NCI-H128 (cell line): ENCODE measurements at regions not wholly inside any gene's neighbourhood (a gene's known extent, or its start where the extent isn't known, plus 50 kb on each side); places are given as distances from the start of the nearest gene placed in this dataset.
A peak's percentile ranks its signal among the peaks of the same experiment; 100 is the strongest.

Experiments
- DNase-seq: peaks from one replicate; lab custom pipeline; 2025; ENCODE audit not compliant: unreplicated experiment; lab: John Stamatoyannopoulos, UW

DNA sequence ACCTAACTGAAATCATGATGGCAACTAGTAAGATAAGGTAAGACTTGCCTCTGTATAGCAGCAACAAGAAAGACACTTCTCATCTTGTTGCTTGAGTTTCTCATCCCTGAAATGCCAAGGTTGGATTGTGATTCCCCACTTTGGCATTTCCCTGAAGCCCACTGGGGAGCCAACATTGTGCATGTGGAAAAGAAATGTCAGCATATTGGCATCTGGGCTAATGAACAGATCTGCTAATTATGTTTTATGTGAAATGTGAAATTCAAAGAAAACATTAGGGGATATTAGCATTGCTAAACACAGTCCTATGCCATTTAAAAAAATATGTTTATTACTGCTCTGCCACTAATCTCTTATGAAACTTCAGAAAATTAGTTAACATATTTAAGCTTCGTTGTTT, 126.3 kb upstream of the PCSK2 start:
- no peak for DNase-seq

DNA sequence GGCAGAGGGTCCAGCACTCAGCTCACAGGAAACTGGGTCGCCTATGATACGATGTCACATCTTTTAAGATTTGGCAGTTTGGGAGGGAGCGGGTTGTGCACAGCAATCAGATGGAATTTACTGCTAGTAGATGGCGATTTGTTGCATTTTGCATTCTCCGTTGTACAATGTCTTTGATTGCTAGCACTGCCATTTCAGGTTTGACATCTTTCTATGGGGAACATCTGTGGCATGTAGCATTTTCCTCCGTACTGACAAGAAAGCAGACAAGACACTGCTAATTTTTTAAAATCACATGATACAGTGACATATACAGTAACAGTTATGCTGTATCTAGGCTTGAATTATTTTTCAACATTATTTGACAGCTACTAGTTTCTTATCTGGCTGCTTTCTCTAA, 119.7 kb upstream of the PCSK2 start:
- DNase-seq: no peak

DNA sequence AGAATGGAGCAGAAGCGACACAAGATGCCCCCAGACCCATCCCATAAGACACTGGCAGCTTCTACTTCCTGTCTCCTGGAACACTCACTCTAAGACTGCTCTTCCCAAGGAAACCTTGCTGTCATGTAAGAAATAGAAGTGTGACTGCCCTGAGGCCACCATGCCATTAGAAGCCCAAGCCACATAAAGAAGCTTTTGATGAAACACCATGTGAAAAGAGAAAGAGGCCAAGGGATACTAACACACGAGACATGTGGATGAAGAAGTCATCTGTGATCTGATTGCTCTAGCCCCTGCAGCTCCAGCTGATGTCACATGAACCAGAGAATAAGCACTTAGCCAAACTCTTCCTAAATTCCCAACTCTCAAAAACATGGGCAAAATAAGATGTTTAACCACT, 117.9 kb upstream of the PCSK2 start:
- no peak for DNase-seq

DNA sequence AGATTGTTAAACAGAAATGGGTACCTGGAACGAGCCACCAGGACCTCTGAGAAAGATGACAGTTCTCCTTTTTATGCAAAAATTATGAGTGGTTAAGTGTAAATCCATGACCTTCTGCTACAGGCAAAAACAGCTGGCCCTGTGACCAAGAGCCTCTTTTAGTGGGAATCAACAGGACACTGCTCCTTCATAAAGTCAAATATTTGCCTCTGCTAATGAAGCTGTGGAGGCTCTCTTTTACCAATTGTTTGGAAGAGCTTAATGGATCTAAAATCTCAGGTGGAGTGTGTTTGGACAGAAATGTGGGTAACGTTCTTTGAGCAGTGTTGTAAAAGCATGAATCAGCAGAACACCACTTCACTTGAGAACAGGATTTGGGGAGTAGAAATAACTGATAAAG, 117.5 kb upstream of the PCSK2 start:
- no peak for DNase-seq

GRCh38 chr20:17128206-17128605, 98.6 kb upstream of the PCSK2 start:
- no peak for DNase-seq

- DNase-seq: no peak
Measured at GRCh38 chr20:17129089-17129488, 97.8 kb upstream of the PCSK2 start.

- DNase-seq: no peak
Measured at GRCh38 chr20:17137692-17138091, 89.1 kb upstream of the PCSK2 start.

DNA sequence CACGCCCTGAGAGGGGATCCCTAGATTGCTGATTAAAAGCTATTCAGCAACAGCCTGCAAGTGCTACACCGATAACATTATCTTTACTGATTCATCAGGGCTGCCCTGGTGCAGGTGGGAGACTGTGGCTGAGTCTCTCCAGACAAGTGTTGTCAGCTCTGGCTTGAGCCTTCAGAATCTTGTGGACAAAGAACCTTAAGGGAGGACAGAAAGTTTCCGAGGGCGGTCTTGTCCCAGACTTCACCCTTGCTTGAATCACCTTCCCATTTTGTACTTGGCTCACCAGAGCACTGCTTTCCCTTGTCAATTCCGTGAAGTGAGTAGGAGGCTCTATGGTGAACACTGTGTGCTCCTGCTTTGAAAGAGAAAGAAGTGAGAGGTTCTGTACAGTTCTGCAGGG, 88.6 kb upstream of the PCSK2 start:
- no peak for DNase-seq

DNA sequence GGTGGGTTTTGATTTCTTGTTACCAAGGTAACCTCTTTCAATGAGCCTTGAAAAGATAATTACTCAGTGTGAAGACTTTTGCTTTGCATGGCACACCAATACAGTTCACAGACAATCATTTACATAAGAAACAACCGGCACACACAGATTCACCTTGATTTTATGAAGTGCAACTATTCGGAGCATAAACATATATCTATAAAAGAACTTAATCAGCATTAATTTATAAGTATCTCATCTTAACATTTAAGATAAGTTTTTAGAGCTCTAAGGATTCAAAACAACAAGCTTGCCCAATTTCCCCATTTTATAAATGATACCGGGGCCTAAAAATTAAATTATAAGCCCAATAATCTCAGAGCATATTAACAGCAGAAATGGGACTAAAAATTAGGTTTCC, 85.9 kb upstream of the PCSK2 start:
- no peak for DNase-seq

- DNase-seq: no peak
Measured at GRCh38 chr20:17141568-17141967, 85.3 kb upstream of the PCSK2 start.

- DNase-seq: no peak
Measured at GRCh38 chr20:17142666-17143065, 84.2 kb upstream of the PCSK2 start.

DNA sequence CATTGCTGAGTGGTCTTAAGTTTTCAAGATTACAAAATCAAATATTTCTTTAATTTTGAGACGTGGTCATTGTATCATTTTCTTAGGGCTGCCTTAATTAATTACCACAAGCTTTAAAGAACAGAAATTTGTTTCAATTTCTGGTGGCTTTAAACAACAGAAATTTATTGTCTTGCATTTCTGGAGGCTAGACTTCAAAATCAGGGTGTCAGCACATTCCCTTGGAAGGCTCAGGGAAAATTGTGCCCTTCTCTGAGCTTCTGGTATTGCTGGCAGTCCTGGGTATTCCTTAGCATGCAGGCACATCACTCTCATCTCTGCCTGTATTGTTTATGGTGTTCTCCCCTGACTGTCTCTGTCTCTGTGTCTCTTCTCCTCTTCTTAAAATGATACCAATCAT, 76.0 kb upstream of the PCSK2 start:
- no peak for DNase-seq

- DNase-seq: peak; percentile 6
Measured at GRCh38 chr20:17155401-17155800, 71.4 kb upstream of the PCSK2 start.

GRCh38 chr20:17158701-17159100, 68.1 kb upstream of the PCSK2 start:
- no peak for DNase-seq

GRCh38 chr20:17161673-17162481, 65.0 kb upstream of the PCSK2 start:
- DNase-seq: no peak

- DNase-seq: no peak
Measured at GRCh38 chr20:17168026-17168612, 58.7 kb upstream of the PCSK2 start.

DNA sequence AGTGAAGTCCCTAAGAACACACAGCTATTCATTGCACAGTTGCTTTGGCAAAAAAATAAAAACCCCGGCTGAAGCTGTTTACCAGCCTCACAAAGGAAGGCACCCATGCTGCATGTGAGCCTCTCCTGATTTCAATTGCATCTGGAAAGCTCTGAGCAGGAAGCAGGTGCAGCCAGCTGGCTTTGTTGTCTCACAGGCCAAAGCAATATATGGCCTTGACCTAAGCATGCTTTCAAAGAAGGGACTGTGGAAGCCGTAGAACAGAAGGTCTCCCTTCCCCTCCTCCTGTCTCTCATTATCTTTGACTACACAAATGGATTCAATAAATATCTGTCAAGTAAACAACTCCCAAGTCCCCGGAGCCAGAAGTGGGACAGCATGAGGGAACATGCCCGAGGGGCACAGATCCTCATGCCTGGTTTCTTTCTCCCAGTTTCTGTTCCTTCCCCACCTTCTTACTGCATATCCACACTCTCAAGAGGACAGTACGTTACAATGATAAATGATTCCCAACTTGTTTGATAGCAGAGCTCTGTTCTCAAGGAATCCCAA, 57.2 kb upstream of the PCSK2 start:
- DNase-seq: peak; percentile 52

DNA sequence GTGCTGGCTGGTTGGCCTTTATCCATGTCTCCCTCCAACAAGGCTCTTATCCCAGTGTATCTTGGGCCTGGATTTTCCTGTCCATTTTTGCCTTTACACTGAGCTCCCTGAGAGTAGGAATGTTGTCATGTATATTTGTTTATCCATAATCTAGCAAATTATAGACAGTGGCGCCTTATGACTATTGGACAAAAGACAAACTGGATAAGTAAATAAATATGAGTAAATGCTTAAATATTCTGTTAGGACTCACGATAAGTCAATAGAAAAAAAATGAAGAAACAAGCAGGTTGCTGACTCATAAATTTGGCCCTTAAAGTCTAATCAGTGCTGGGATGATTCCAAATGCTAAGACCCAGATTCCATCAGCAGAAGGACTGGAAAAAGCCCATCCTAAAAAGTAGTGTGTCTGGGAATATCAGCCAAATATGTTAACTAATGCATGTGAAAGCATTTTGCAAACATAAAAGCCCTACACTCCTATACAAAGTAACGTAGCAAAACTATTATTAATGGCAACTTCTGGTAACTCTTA, 55.0 kb upstream of the PCSK2 start:
- DNase-seq: no peak

DNA sequence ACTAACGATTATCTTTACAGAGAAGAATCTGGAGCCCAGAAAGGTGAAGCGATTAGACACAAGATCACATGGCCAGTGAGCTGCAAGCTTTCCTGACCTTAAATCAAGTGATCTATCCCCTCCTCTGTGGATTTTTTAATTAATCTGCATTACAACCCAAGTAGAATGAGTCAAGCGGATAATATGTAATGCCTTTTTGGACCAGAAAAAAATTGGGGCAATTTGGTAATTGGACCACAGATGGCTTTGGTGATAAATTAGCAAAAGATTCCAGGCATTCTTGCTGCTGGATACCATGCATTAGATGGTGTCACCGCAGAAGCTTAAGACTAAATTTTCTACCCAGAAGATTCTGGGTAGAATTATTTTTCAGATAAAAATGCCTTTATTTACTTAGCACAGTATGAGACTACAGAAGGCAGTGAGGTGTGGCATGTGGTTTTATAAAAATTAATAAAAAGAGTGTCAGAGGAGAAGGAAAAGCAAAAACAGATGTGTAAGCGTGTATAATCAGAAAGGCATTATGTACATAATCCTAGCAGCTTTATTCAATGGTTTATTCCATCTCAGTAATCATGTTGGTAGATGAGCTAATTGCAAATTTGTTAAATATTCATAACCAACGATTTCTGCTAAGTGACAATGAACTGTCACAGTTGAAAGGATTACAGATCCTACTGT, 53.9 kb upstream of the PCSK2 start:
- DNase-seq: no peak
